HS-5 (cell line): ENCODE measurements at regions not wholly inside any gene's neighbourhood (a gene's known extent, or its start where the extent isn't known, plus 50 kb on each side); places are given as distances from the start of the nearest gene placed in this dataset.
A peak's percentile ranks its signal among the peaks of the same experiment; 100 is the strongest.

Experiments
- DNase-seq: peaks from one replicate; pipeline ENCODE4 v3.0.0-alpha.2; 2012; ENCODE audit warnings: low read depth

GRCh38 chr17:62913991-62914570 is 52.0 kb upstream of the TANC2 start:
- no peak for DNase-seq

- no peak for DNase-seq
Measured at GRCh38 chr17:62912363-62912762, 53.7 kb upstream of the TANC2 start.

GRCh38 chr17:62911114-62911513 is 54.9 kb upstream of the TANC2 start:
- DNase-seq: no peak

- DNase-seq: no peak
Measured at GRCh38 chr17:62910277-62910676, 55.8 kb upstream of the TANC2 start.

- no peak for DNase-seq
Measured at GRCh38 chr17:62907961-62908360, 58.1 kb upstream of the TANC2 start.

- no peak for DNase-seq
Measured at GRCh38 chr17:62906881-62907280, 59.2 kb upstream of the TANC2 start.

GRCh38 chr17:62905233-62905632 is 60.8 kb upstream of the TANC2 start:
- DNase-seq: no peak

- DNase-seq: no peak
Measured at GRCh38 chr17:62902531-62903220, 63.4 kb upstream of the TANC2 start.

GRCh38 chr17:62901544-62901943 is 64.5 kb upstream of the TANC2 start:
- DNase-seq: no peak

- DNase-seq: no peak
Measured at GRCh38 chr17:62900096-62900495, 65.9 kb upstream of the TANC2 start.

GRCh38 chr17:62899361-62899760 is 66.7 kb upstream of the TANC2 start:
- DNase-seq: no peak

GRCh38 chr17:62898239-62898864 is 67.7 kb upstream of the TANC2 start:
- DNase-seq: no peak

- no peak for DNase-seq
Measured at GRCh38 chr17:62897706-62898105, 68.3 kb upstream of the TANC2 start.

GRCh38 chr17:62895320-62896301 is 70.4 kb upstream of the TANC2 start:
- DNase-seq: no peak

GRCh38 chr17:62892870-62893338 is 73.1 kb upstream of the TANC2 start:
- peak; percentile 79 for DNase-seq

- DNase-seq: no peak
Measured at GRCh38 chr17:62892061-62892675, 73.9 kb upstream of the TANC2 start.

- DNase-seq: no peak
Measured at GRCh38 chr17:62891659-62892058, 74.4 kb upstream of the TANC2 start.

- DNase-seq: no peak
Measured at GRCh38 chr17:62888765-62889164, 77.3 kb upstream of the TANC2 start.

- no peak for DNase-seq
Measured at GRCh38 chr17:62888148-62888547, 77.9 kb upstream of the TANC2 start.

GRCh38 chr17:62887437-62887836 is 78.6 kb upstream of the TANC2 start:
- no peak for DNase-seq

GRCh38 chr17:62884781-62885180 is 76.7 kb upstream of the MARCHF10 start:
- no peak for DNase-seq

- no peak for DNase-seq
Measured at GRCh38 chr17:62882878-62883277, 74.8 kb upstream of the MARCHF10 start.
